ENCODE measurements at regions not wholly inside any gene's neighbourhood (a gene's known extent, or its start where the extent isn't known, plus 50 kb on each side); places are given as distances from the start of the nearest gene placed in this dataset.

GRCh38 chr2:183723278-183723677 lies 599.0 kb downstream of the NUP35 start:
- TF ChIP-seq CTCF (IDR thresholded peaks at IDR 0.05; ENCODE audit: extremely low read depth in 1 of 2, insufficient read depth in 1 of 2, low read depth in 1 of 2, low read length in 2 of 2) (no peak), MYC (IDR thresholded peaks at IDR 0.05; ENCODE audit: low read depth, low read length) (no peak), MAX (IDR thresholded peaks at IDR 0.05; ENCODE audit: insufficient read depth, insufficient read length) (no peak), POLR2AphosphoS5 (IDR thresholded peaks at IDR 0.05; ENCODE audit: insufficient read depth, low read depth, low read length) (no peak), EZH2 (IDR thresholded peaks at IDR 0.05; ENCODE audit: borderline replicate concordance, low read depth, low read length, severe bottlenecking) (no peak), GATA2 (IDR thresholded peaks at IDR 0.05; ENCODE audit: insufficient read depth, insufficient read length, low read depth, low read length) (no peak), FOS (IDR thresholded peaks at IDR 0.05; ENCODE audit: borderline replicate concordance, insufficient read depth, low read length) (no peak), POLR2A (IDR thresholded peaks at IDR 0.05; ENCODE audit: low read depth, low read length) (no peak)

Measured in endothelial cell of umbilical vein (primary cell).